Skeletal muscle satellite cell (primary cell): ENCODE measurements at regions not wholly inside any gene's neighbourhood (a gene's known extent, or its start where the extent isn't known, plus 50 kb on each side); places are given as distances from the start of the nearest gene placed in this dataset.

ENCODE experiments used
- H3K27me3 ChIP-seq: 2 replicates; pipeline ENCODE4 v1.7.0; 2013; ENCODE audit warnings: low read length; ENCODE audit not compliant: control insufficient read depth, insufficient read depth
- H3K36me3 ChIP-seq: 2 replicates; pipeline ENCODE4 v1.7.0; 2013; ENCODE audit warnings: mild to moderate bottlenecking, control low read depth, low read length; ENCODE audit not compliant: insufficient read depth
- H3K4me1 ChIP-seq: 2 replicates; pipeline ENCODE4 v1.7.0; 2013; ENCODE audit warnings: low read length; ENCODE audit not compliant: control insufficient read depth, insufficient read depth
- H3K4me2 ChIP-seq: 2 replicates; pipeline ENCODE4 v1.7.0; 2013; ENCODE audit warnings: mild to moderate bottlenecking, low read length
- H3K4me3 ChIP-seq: 2 replicates; pipeline ENCODE4 v1.7.0; 2013; ENCODE audit warnings: low read length
- H3K9ac ChIP-seq: 2 replicates; pipeline ENCODE4 v1.7.0; 2013; ENCODE audit warnings: mild to moderate bottlenecking, low read depth, low read length, moderate library complexity
- H3K9me3 ChIP-seq: replicated peaks from 2 replicates; pipeline ENCODE4 v1.7.0; 2013; ENCODE audit warnings: mild to moderate bottlenecking, control low read depth, low read length

- Histone ChIP-seq H3K9ac (no peak overlapping the region), H3K4me2 (no peak overlapping the region), H3K27me3 (no peaks in the 10 kb centered on the region), H3K9me3 (no peaks in the 10 kb centered on the region), H3K4me1 (no peaks in the 10 kb centered on the region), H3K4me3 (no peak overlapping the region), H3K36me3 (no peaks in the 10 kb centered on the region)
Measured at GRCh38 chr10:8731121-8732095, 676.9 kb downstream of the GATA3 start.

GRCh38 chr10:8738987-8739386, 684.5 kb downstream of the GATA3 start:
- Histone ChIP-seq H3K36me3 (no peaks in the 10 kb centered on the region), H3K4me1 (no peaks in the 10 kb centered on the region), H3K4me3 (no peak overlapping the region), H3K27me3 (no peaks in the 10 kb centered on the region), H3K9me3 (no peaks in the 10 kb centered on the region), H3K9ac (no peak overlapping the region), H3K4me2 (no peak overlapping the region)

GRCh38 chr10:8752146-8752843, 697.8 kb downstream of the GATA3 start:
- Histone ChIP-seq H3K4me3 (no peak overlapping the region), H3K36me3 (no peaks in the 10 kb centered on the region), H3K9me3 (no peaks in the 10 kb centered on the region), H3K4me1 (no peaks in the 10 kb centered on the region), H3K4me2 (no peak overlapping the region), H3K9ac (no peak overlapping the region), H3K27me3 (no peaks in the 10 kb centered on the region)

- Histone ChIP-seq H3K9me3 (no peaks in the 10 kb centered on the region), H3K36me3 (no peaks in the 10 kb centered on the region), H3K27me3 (no peaks in the 10 kb centered on the region), H3K9ac (no peak overlapping the region), H3K4me1 (no peaks in the 10 kb centered on the region), H3K4me3 (no peak overlapping the region), H3K4me2 (peak overlapping the region; percentile 21)
Measured at GRCh38 chr10:8758029-8758428, 703.5 kb downstream of the GATA3 start.

GRCh38 chr10:8766899-8767298, 712.4 kb downstream of the GATA3 start:
- H3K27me3 ChIP-seq: no peaks in the 10 kb centered on the region
- no peaks in the 10 kb centered on the region for H3K4me1 ChIP-seq
- no peaks in the 10 kb centered on the region for H3K9me3 ChIP-seq
- H3K9ac ChIP-seq: no peak overlapping the region
- no peaks in the 10 kb centered on the region for H3K36me3 ChIP-seq
- H3K4me2 ChIP-seq: no peak overlapping the region
- no peak overlapping the region for H3K4me3 ChIP-seq

GRCh38 chr10:8767591-8767990, 713.1 kb downstream of the GATA3 start:
- Histone ChIP-seq H3K4me1 (no peaks in the 10 kb centered on the region), H3K4me3 (no peak overlapping the region), H3K9ac (no peak overlapping the region), H3K27me3 (no peaks in the 10 kb centered on the region), H3K4me2 (no peak overlapping the region), H3K36me3 (no peaks in the 10 kb centered on the region), H3K9me3 (no peaks in the 10 kb centered on the region)

GRCh38 chr10:8768341-8768740, 713.9 kb downstream of the GATA3 start:
- no peak overlapping the region for H3K4me3 ChIP-seq
- H3K9me3 ChIP-seq: no peaks in the 10 kb centered on the region
- no peak overlapping the region for H3K4me2 ChIP-seq
- no peak overlapping the region for H3K9ac ChIP-seq
- no peaks in the 10 kb centered on the region for H3K4me1 ChIP-seq
- no peaks in the 10 kb centered on the region for H3K36me3 ChIP-seq
- no peaks in the 10 kb centered on the region for H3K27me3 ChIP-seq

GRCh38 chr10:8768852-8769251, 714.4 kb downstream of the GATA3 start:
- no peaks in the 10 kb centered on the region for H3K27me3 ChIP-seq
- H3K9me3 ChIP-seq: no peaks in the 10 kb centered on the region
- H3K36me3 ChIP-seq: no peaks in the 10 kb centered on the region
- H3K4me1 ChIP-seq: no peaks in the 10 kb centered on the region
- H3K4me3 ChIP-seq: no peak overlapping the region
- H3K4me2 ChIP-seq: no peak overlapping the region
- H3K9ac ChIP-seq: no peak overlapping the region

GRCh38 chr10:8776926-8777622, 722.6 kb downstream of the GATA3 start:
- no peaks in the 10 kb centered on the region for H3K36me3 ChIP-seq
- no peak overlapping the region for H3K9ac ChIP-seq
- no peaks in the 10 kb centered on the region for H3K4me1 ChIP-seq
- no peaks in the 10 kb centered on the region for H3K9me3 ChIP-seq
- no peaks in the 10 kb centered on the region for H3K27me3 ChIP-seq
- no peak overlapping the region for H3K4me2 ChIP-seq
- H3K4me3 ChIP-seq: no peak overlapping the region

GRCh38 chr10:8778713-8779112, 724.2 kb downstream of the GATA3 start:
- no peak overlapping the region for H3K9ac ChIP-seq
- no peak overlapping the region for H3K4me2 ChIP-seq
- no peaks in the 10 kb centered on the region for H3K4me1 ChIP-seq
- H3K27me3 ChIP-seq: no peaks in the 10 kb centered on the region
- H3K4me3 ChIP-seq: no peak overlapping the region
- no peaks in the 10 kb centered on the region for H3K36me3 ChIP-seq
- no peaks in the 10 kb centered on the region for H3K9me3 ChIP-seq

- H3K27me3 ChIP-seq: no peaks in the 10 kb centered on the region
- H3K9ac ChIP-seq: no peak overlapping the region
- H3K4me1 ChIP-seq: no peaks in the 10 kb centered on the region
- H3K9me3 ChIP-seq: peaks cover 3% of the 10 kb centered on the region
- H3K36me3 ChIP-seq: no peaks in the 10 kb centered on the region
- no peak overlapping the region for H3K4me2 ChIP-seq
- no peak overlapping the region for H3K4me3 ChIP-seq
Measured at GRCh38 chr10:8787649-8788048, 733.2 kb downstream of the GATA3 start.
